ENCODE measurements at regions not wholly inside any gene's neighbourhood (a gene's known extent, or its start where the extent isn't known, plus 50 kb on each side); places are given as distances from the start of the nearest gene placed in this dataset.

DNA sequence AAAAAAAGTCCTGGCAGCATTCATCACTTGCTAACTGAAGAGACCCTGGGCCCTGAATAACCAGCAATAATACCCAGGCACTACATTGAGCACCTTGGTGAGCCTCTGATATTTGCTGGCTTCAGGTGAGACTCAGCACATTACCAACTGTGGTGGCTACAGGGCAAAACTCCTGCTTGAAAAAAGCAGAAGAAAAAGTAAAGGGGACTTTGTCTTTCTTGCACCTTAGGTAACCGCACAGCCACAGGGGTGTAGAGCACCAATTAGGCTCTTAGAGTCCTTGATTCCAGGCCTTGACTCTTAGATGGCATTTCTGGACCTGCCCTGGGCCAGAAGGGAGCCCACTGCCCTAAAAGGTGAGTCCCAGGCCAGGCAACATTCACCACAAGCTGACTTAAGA lies 269.5 kb downstream of the AUH start:
- ATAC-seq (no peak), DNase-seq (no peak)
- peaks cover 15% of the 10 kb centered on the region for H3K9me3 ChIP-seq
- 0 to 100% (median 65%) methylated on average over 1 of the region's 1 CpG for WGBS, 3 donors
- no peak overlapping the region for H3K4me3 ChIP-seq
- no peaks in the 10 kb centered on the region for H3K36me3 ChIP-seq (ENCODE audit: insufficient read depth in 1 of 2, low read depth in 1 of 2)
- H3K27ac ChIP-seq = no peak overlapping the region
- no peaks in the 10 kb centered on the region for H3K27me3 ChIP-seq (ENCODE audit: insufficient read depth in 3 of 3, low read length in 2 of 3)
- H3K4me1 ChIP-seq = peaks cover 4% of the 10 kb centered on the region
- TF ChIP-seq CTCF (IDR thresholded peaks at IDR 0.05) = no peak
- intact Hi-C loops (cut with DNase I) = loop anchor here (5.0 to 10.0 kb wide), 2 partner anchors 273 to 335 kb away; partner anchors contain the start of gene AUH (in 1 of the 2)

- no peak for TF ChIP-seq CTCF (IDR thresholded peaks at IDR 0.05)
- Histone ChIP-seq H3K4me3 (no peak overlapping the region), H3K27ac (no peak overlapping the region), H3K27me3 (ENCODE audit: insufficient read depth in 3 of 3, low read length in 2 of 3) (no peaks in the 10 kb centered on the region), H3K4me1 (peaks cover 10% of the 10 kb centered on the region), H3K9me3 (peaks cover 15% of the 10 kb centered on the region), H3K36me3 (ENCODE audit: insufficient read depth in 1 of 2, low read depth in 1 of 2) (no peaks in the 10 kb centered on the region)
- no peak for DNase-seq
- no peak for ATAC-seq
- 90 to 94% (median 92%) methylated on average over 1 of the region's 1 CpG for WGBS, 3 donors
- intact Hi-C loops (cut with DNase I) = loop anchor here (5.0 to 10.0 kb wide), 2 partner anchors 270 to 333 kb away; partner anchors contain the start of gene AUH (in 1 of the 2)
Measured at GRCh38 chr9:91094324-91095088, 267.2 kb downstream of the AUH start.

DNA sequence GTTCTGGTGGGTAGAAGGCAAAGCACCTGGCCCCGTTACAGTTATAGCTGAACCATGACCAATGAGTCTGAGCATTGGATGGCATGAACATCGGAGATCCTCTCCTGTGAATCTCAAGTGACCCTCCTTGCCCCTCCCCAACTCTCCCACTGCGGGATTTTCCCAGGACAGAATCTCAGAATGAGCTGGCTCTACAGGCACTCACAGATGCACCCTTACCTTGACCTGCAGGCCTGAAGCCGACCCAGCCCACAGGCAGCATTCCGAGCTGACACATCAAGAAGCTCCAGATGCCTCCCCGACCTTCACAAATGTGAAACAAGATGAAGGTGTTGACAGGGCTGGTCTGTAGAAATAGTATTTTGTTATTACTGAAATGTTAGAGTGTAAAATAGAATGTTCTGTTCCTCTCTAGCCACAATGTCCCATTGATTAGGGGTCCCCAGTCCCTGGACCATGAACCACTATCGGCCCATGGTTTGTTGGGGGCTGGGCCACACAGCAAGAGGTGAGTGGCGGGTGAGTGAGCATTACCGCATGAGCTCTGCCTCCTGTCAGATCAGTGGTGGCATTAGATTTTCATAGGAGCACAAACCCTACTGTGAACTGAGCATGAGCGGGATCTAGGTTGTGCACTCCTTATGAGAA lies 263.4 kb downstream of the AUH start:
- Histone ChIP-seq H3K4me1 (peaks cover 25% of the 10 kb centered on the region), H3K9me3 (peaks cover 13% of the 10 kb centered on the region), H3K4me3 (no peak overlapping the region), H3K27me3 (ENCODE audit: insufficient read depth in 3 of 3, low read length in 2 of 3) (no peaks in the 10 kb centered on the region), H3K36me3 (ENCODE audit: insufficient read depth in 1 of 2, low read depth in 1 of 2) (no peaks in the 10 kb centered on the region), H3K27ac (peak overlapping the region; percentile 83)
- TF ChIP-seq CTCF (IDR thresholded peaks at IDR 0.05) = no peak
- no peak for ATAC-seq
- 81 to 91% (median 84%) methylated on average over 10 of the region's 10 CpGs for WGBS, 3 donors
- intact Hi-C loops (cut with DNase I) = loop anchor here in 1 of 2 donors (10.0 kb wide), 1 partner anchor 266 kb away; the partner anchor contains the start of gene AUH
- no peak for DNase-seq

- Histone ChIP-seq H3K27me3 (ENCODE audit: insufficient read depth in 3 of 3, low read length in 2 of 3) (no peaks in the 10 kb centered on the region), H3K4me3 (no peak overlapping the region), H3K27ac (peak overlapping the region; percentile 83), H3K4me1 (peaks cover 25% of the 10 kb centered on the region), H3K9me3 (peaks cover 4% of the 10 kb centered on the region), H3K36me3 (ENCODE audit: insufficient read depth in 1 of 2, low read depth in 1 of 2) (no peaks in the 10 kb centered on the region)
- DNase-seq (no peak), ATAC-seq (no peak)
- intact Hi-C loops (cut with DNase I) = loop anchor here in 1 of 2 donors (10.0 kb wide), 1 partner anchor 265 kb away; the partner anchor contains the start of gene AUH
- TF ChIP-seq CTCF (IDR thresholded peaks at IDR 0.05) = no peak
- WGBS, 3 donors = 74 to 91% (median 78%) methylated on average over 4 of the region's 4 CpGs
Measured at GRCh38 chr9:91099436-91099835, 262.3 kb downstream of the AUH start.
